Epithelial cell of esophagus (primary cell): ENCODE measurements at regions not wholly inside any gene's neighbourhood (a gene's known extent, or its start where the extent isn't known, plus 50 kb on each side); places are given as distances from the start of the nearest gene placed in this dataset.

Experiments used
- DNase-seq: peaks from one replicate; pipeline ENCODE4 v3.0.0; 2010; ENCODE audit warnings: low read depth
- H3K4me3 ChIP-seq: 2 replicates; pipeline ENCODE4 v1.5.1; 2011; ENCODE audit warnings: mild to moderate bottlenecking, low read length, control low read depth
- TF ChIP-seq, protein P1 (sequence below): IDR thresholded peaks from 2 replicates; pipeline ENCODE4 v1.5.1; 2011; ENCODE audit warnings: low read depth, mild to moderate bottlenecking, low read length, control low read depth, inconsistent platforms; ENCODE audit not compliant: insufficient read depth; ENCODE audit errors: missing control alignments

DNA sequence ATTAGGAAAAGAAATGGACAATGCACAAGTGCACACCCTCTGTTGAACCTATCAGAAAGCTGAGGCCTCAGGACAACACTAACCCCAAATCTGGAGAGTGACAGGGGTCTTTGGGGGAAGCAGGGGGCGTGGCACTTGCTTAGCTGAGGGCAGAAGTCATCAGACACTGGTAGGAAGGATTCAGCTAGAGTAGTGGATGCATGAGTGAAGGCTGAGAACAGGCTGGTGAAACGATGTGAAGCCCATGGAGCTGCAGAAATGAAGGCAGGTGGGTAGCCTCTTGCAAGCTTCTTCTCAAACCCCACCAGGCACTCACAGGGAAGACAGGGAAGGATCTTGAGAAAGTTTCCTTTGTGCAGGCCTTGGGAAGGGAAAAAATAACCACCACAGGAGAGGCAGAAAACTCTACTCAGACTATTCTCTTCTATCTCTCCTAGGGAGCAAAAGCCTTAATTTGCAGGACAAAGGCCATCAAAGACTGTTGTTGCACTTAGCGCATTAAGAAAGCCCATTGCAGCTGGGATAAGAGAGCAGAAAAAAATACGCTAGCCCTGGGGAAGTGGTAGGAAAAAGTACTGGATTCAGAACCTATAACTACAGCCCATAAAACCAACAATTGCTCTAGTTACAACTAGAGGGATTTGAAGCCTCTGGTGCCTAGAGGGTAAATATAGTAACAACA is 193.3 kb upstream of the ZNF536 start:
- no peak for DNase-seq
- TF ChIP-seq, protein P1, sequence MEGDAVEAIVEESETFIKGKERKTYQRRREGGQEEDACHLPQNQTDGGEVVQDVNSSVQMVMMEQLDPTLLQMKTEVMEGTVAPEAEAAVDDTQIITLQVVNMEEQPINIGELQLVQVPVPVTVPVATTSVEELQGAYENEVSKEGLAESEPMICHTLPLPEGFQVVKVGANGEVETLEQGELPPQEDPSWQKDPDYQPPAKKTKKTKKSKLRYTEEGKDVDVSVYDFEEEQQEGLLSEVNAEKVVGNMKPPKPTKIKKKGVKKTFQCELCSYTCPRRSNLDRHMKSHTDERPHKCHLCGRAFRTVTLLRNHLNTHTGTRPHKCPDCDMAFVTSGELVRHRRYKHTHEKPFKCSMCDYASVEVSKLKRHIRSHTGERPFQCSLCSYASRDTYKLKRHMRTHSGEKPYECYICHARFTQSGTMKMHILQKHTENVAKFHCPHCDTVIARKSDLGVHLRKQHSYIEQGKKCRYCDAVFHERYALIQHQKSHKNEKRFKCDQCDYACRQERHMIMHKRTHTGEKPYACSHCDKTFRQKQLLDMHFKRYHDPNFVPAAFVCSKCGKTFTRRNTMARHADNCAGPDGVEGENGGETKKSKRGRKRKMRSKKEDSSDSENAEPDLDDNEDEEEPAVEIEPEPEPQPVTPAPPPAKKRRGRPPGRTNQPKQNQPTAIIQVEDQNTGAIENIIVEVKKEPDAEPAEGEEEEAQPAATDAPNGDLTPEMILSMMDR, result no peak
- H3K4me3 ChIP-seq, result no peak overlapping the region

DNA sequence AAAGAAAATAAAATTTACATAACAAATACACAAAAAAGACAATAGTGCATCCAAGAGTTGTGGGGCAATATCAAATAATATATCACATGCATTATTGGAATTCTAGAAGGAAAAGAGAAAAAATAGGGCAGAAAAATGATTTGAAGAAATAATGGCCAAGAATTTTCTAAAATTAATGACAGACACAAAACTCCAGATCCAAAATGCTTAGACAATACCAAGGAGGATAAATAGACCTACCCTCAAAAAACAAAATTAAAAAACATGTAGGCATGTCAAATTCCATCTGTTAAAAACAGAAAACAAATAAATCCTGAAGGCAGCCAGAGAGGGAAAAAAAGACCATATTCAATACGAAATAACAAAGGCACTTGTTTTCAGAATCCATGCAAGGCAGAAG is 191.5 kb upstream of the ZNF536 start:
- DNase-seq, result no peak
- TF ChIP-seq, protein P1, result no peak
- H3K4me3 ChIP-seq, result no peak overlapping the region

- DNase-seq, result no peak
- no peak overlapping the region for H3K4me3 ChIP-seq
- TF ChIP-seq, protein P1, result no peak
These were observed 188.2 kb upstream of the ZNF536 start for GRCh38 chr19:30183807-30184490.

- DNase-seq, result no peak
- TF ChIP-seq, protein P1, result no peak
- no peak overlapping the region for H3K4me3 ChIP-seq
These were observed 170.1 kb upstream of the ZNF536 start for GRCh38 chr19:30202060-30202600.

DNA sequence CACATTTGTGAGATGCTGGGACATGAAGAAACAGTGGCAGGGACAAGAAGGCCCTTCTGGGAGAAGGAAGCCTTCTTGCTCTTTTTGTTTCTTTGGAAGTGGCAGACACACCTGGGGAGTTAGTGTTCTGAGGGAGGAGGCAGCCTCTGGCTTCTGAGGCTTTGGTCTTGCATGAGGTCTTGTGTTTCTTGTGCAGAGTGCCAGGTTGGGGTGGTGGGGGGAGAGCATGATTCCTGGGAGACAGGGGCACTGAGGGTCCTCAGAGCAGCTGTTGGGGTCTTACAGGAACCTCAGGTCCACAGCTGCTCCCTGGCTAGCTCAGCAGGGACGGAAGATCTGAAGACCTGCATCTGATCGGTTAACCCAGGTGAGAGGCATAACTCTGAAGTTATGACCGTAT is 167.5 kb upstream of the ZNF536 start:
- TF ChIP-seq, protein P1, result no peak
- DNase-seq, result no peak
- no peak overlapping the region for H3K4me3 ChIP-seq

DNA sequence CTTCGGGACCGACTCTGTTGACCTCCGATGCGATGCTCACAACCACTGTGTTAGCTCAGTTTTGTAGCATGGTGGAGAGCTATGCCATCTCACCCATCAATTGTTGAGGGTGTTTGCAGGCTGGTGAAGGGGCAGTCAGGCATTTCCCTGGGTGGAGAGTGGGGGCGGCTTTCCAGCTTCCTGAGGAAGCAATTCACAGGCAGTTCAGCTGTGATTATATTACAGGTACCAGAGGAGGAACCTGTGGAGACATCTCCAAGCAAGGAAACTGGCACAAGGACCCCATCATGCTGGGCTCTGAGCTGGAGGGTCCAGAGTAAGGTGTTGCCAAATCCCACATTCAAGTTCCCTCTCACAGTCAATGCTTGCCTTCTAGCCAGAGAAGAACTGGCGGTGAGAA is 166.0 kb upstream of the ZNF536 start:
- TF ChIP-seq, protein P1, result no peak
- H3K4me3 ChIP-seq, result no peak overlapping the region
- DNase-seq, result no peak
